SU-DHL-6 (cell line): ENCODE measurements at regions not wholly inside any gene's neighbourhood (a gene's known extent, or its start where the extent isn't known, plus 50 kb on each side); places are given as distances from the start of the nearest gene placed in this dataset.
"Not testable (repeated sequence)": the region's sequence is repeated elsewhere in the genome, so short reads cannot be mapped to it uniquely, and the experiment has no call there.

Experiments used
- H2AFZ ChIP-seq: fragments of 200-600 bp; sonication (generic); 2 replicates; pipeline ENCODE4 v1.6.1; 2014; ENCODE audit warnings: low read depth, mild to moderate bottlenecking, moderate library complexity, mixed read lengths, antibody characterized with exemption, low read length; ENCODE audit not compliant: severe bottlenecking
- H3F3A ChIP-seq: fragments of 200-600 bp; shearing (Covaris generic); 2 replicates; pipeline ENCODE4 v1.6.0; 2016; ENCODE audit warnings: antibody characterized with exemption, mild to moderate bottlenecking; ENCODE audit not compliant: insufficient read depth
- H3K27ac ChIP-seq: fragments of 200-600 bp; sonication (generic); 2 replicates; pipeline ENCODE4 v1.5.1; 2016; ENCODE audit warnings: low read depth, mild to moderate bottlenecking, low read length, moderate library complexity, mixed read lengths
- H3K27me3 ChIP-seq: fragments of 200-600 bp; sonication (generic), shearing (Covaris generic); 2 replicates; pipeline ENCODE4 v1.6.0; 2014; ENCODE audit warnings: mild to moderate bottlenecking, low read length
- H3K36me3 ChIP-seq: fragments of 200-600 bp; sonication (generic); 2 replicates; pipeline ENCODE4 v1.6.1; 2014; ENCODE audit warnings: mild to moderate bottlenecking, low read length, mixed read lengths
- H3K4me2 ChIP-seq: fragments of 300-600, 200-600 bp; shearing (Covaris generic), sonication (generic); 2 replicates; pipeline ENCODE4 v1.6.0; 2014; ENCODE audit warnings: low read length, low read depth, mild to moderate bottlenecking; ENCODE audit not compliant: poor library complexity, severe bottlenecking
- H3K4me3 ChIP-seq: fragments of 200-600 bp; sonication (generic); 2 replicates; pipeline ENCODE4 v1.5.1; 2014; ENCODE audit warnings: antibody characterized with exemption, low read length, mild to moderate bottlenecking, mixed read lengths; ENCODE audit not compliant: insufficient read depth, poor library complexity, severe bottlenecking
- H3K79me2 ChIP-seq: fragments of 200-600 bp; sonication (generic); 2 replicates; pipeline ENCODE4 v1.6.1; 2014; ENCODE audit warnings: mild to moderate bottlenecking, low read length, moderate library complexity; ENCODE audit not compliant: insufficient read depth
- H3K9ac ChIP-seq: fragments of 200-600 bp; sonication (generic); 2 replicates; pipeline ENCODE4 v1.7.0; 2014; ENCODE audit warnings: mild to moderate bottlenecking, low read length
- H3K9me2 ChIP-seq: fragments of 200-600 bp; sonication (generic); replicated peaks from 2 replicates; pipeline ENCODE4 v1.6.1; 2014; ENCODE audit warnings: low read length; ENCODE audit not compliant: insufficient read depth
- H3K9me3 ChIP-seq: fragments of 200-600 bp; sonication (generic); 2 replicates; pipeline ENCODE4 v1.6.1; 2014; ENCODE audit warnings: low read length, mixed read lengths; ENCODE audit not compliant: insufficient read depth
- H4K20me1 ChIP-seq: fragments of 200-600 bp; sonication (generic); 2 replicates; pipeline ENCODE4 v1.6.1; 2014; ENCODE audit warnings: low read depth, mild to moderate bottlenecking, antibody characterized with exemption, low read length, moderate library complexity, mixed read lengths
- EZH2phosphoT487 ChIP-seq: fragments of 200-600 bp; sonication (generic), shearing (Covaris generic); conservative IDR thresholded peaks from 2 replicates; pipeline ENCODE4 v1.6.1; 2018; ENCODE audit warnings: mild to moderate bottlenecking, antibody characterized with exemption, low read length, moderate library complexity, mixed read lengths
- TF ChIP-seq, protein P1 (sequence below): fragments of 200-600 bp; sonication (generic); IDR thresholded peaks from one replicate; pipeline ENCODE4 v1.5.1; 2017; ENCODE audit warnings: antibody characterized with exemption, mild to moderate bottlenecking, low read length, moderate library complexity; ENCODE audit not compliant: insufficient read depth, poor library complexity, severe bottlenecking

DNA sequence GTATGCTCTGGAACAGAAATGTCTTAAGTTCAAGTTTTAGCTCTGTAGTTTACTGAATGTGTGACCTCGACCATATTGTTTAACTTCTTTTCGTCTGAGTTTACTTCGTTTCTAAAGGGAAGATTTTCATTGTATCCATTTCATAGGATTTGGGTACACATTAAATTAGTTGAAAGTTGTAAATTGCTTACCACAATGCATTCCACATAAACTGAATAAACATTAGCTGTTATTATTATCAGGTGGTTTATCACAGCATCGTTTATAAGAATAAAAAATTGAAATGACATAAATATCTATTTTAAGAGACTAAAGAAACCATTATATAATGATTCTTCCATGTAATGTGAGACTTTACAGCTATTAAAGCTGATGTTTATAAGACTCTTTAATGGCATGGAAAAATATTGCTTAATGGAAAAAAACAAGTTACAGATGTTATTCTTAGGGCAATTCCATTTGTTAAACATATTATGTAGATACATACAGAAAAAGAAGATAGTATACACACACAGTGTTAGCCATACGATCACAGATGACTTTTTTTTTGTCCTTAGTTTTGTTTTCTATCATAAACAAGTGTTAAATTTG is 342.3 kb upstream of the SGO1 start:
- TF ChIP-seq EZH2phosphoT487: no peak
- TF ChIP-seq, protein P1, sequence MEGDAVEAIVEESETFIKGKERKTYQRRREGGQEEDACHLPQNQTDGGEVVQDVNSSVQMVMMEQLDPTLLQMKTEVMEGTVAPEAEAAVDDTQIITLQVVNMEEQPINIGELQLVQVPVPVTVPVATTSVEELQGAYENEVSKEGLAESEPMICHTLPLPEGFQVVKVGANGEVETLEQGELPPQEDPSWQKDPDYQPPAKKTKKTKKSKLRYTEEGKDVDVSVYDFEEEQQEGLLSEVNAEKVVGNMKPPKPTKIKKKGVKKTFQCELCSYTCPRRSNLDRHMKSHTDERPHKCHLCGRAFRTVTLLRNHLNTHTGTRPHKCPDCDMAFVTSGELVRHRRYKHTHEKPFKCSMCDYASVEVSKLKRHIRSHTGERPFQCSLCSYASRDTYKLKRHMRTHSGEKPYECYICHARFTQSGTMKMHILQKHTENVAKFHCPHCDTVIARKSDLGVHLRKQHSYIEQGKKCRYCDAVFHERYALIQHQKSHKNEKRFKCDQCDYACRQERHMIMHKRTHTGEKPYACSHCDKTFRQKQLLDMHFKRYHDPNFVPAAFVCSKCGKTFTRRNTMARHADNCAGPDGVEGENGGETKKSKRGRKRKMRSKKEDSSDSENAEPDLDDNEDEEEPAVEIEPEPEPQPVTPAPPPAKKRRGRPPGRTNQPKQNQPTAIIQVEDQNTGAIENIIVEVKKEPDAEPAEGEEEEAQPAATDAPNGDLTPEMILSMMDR: no peak
- Histone ChIP-seq H2AFZ (no peak overlapping the region), H3K9ac (no peak overlapping the region), H3K9me2 (no peaks in the 10 kb centered on the region), H3K27ac (no peak overlapping the region), H3F3A (no peaks in the 10 kb centered on the region), H3K27me3 (no peaks in the 10 kb centered on the region), H3K4me2 (no peak overlapping the region), H3K4me3 (no peak overlapping the region), H3K79me2 (no peaks in the 10 kb centered on the region), H3K36me3 (no peaks in the 10 kb centered on the region), H4K20me1 (no peaks in the 10 kb centered on the region), H3K9me3 (no peaks in the 10 kb centered on the region)

DNA sequence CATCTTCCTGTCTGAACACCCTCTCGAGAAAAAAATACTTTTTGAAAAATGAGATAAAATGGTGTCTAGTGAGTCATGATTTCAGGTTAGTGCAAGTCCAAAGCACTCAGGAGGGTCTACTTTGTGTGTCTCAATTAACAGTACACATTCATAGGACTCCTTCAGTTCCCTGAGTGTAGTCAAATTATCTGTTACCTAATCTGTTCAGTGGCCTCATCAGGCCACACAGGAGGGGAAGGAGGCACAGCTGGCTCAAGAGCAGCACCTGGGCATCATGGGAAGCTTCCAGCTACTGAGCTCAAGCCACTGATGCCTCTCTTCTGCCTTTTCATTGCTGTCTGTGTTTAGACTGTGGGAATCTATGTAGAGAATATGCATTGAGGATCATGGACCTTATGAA is 341.4 kb upstream of the SGO1 start:
- Histone ChIP-seq H3K4me2 (no peak overlapping the region), H3K36me3 (no peaks in the 10 kb centered on the region), H2AFZ (no peak overlapping the region), H3K9me3 (no peaks in the 10 kb centered on the region), H3K27me3 (no peaks in the 10 kb centered on the region), H3K79me2 (no peaks in the 10 kb centered on the region), H3K27ac (no peak overlapping the region), H3K4me3 (no peak overlapping the region), H3F3A (no peaks in the 10 kb centered on the region), H3K9ac (no peak overlapping the region), H4K20me1 (no peaks in the 10 kb centered on the region), H3K9me2 (no peaks in the 10 kb centered on the region)
- no peak for TF ChIP-seq EZH2phosphoT487

DNA sequence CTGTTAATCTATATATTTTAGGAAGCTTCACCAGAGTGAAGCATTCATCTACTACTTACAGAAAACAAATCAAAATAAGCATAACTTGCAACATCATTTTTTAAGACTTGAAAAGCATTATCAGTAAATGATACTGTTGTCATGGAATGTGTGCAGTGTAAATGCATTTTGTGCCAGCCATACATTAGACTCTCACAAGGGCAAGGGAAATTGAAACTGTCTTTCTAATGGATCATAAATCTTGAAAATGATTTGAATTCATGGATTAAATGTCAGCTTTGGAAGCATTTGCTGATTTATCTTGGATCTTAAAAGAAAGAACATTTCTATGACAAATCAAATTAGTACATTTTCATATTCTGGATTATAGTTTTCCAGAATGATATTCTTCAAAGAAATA is 338.3 kb upstream of the SGO1 start:
- TF ChIP-seq, protein P1: no peak
- no peak for TF ChIP-seq EZH2phosphoT487
- no peaks in the 10 kb centered on the region for H4K20me1 ChIP-seq
- H3K9me3 ChIP-seq: no peaks in the 10 kb centered on the region
- no peak overlapping the region for H3K4me3 ChIP-seq
- H3K4me2 ChIP-seq: no peak overlapping the region
- H3K27ac ChIP-seq: no peak overlapping the region
- H2AFZ ChIP-seq: no peak overlapping the region
- H3K9ac ChIP-seq: no peak overlapping the region
- H3F3A ChIP-seq: no peaks in the 10 kb centered on the region
- H3K9me2 ChIP-seq: no peaks in the 10 kb centered on the region
- no peaks in the 10 kb centered on the region for H3K27me3 ChIP-seq
- no peaks in the 10 kb centered on the region for H3K36me3 ChIP-seq
- H3K79me2 ChIP-seq: no peaks in the 10 kb centered on the region

DNA sequence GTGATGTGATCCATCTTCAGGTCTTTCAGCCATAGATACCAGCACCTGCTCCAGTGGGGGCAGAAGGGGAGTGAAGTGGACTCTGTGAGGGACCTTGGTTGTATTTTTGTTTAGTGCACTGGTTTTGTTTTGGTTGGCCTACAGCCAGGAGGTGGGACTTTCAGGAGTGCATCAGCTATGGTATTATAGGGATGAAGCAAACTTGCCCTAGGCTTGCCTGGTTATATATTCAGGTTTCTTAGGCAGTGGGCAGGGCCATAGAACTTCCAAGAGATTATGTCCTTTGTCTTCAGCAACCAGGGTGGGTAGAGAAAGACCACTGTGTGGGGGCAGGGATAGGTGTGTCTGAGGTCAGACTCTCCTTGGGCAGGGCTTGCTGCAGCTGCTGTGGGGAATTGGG is 337.3 kb upstream of the SGO1 start:
- no peak overlapping the region for H3K4me2 ChIP-seq
- H3K9ac ChIP-seq: no peak overlapping the region

DNA sequence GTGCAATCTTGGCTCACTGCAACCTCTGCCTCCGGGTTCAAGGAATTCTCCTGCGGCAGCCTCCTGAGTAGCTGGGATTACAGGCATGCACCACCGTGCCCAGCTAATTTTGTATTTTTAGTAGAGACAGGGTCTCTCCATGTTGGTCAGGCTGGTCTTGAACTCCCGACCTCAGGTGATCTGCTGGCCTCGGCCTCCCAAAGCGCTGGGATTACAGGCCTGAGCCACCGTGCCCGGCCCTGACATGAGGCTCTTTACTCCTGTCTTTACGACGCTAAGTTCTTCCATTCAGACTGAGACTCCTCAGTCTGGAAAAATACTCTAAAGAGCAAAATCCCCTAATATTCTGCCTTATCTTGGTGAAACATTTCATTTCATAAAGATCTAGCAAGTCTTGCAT is 331.3 kb upstream of the SGO1 start:
- not testable (repeated sequence) for H3K27ac ChIP-seq, H3K9ac ChIP-seq, H3K9me2 ChIP-seq, H3K9me3 ChIP-seq, H3K36me3 ChIP-seq, H3K4me3 ChIP-seq, H3K4me2 ChIP-seq, H4K20me1 ChIP-seq, H3K79me2 ChIP-seq, H3K27me3 ChIP-seq, H2AFZ ChIP-seq, H3F3A ChIP-seq

More for the DNA sequence above, 337.3 kb upstream of the SGO1 start:
- no peak overlapping the region for H3K4me3 ChIP-seq
- H2AFZ ChIP-seq: no peak overlapping the region
- H3K9me3 ChIP-seq: no peaks in the 10 kb centered on the region
- no peaks in the 10 kb centered on the region for H3K79me2 ChIP-seq
- H3K27ac ChIP-seq: no peak overlapping the region
- no peaks in the 10 kb centered on the region for H3F3A ChIP-seq
- no peaks in the 10 kb centered on the region for H3K9me2 ChIP-seq
- no peaks in the 10 kb centered on the region for H4K20me1 ChIP-seq
- no peaks in the 10 kb centered on the region for H3K36me3 ChIP-seq
- TF ChIP-seq EZH2phosphoT487: no peak
- TF ChIP-seq, protein P1: no peak
- H3K27me3 ChIP-seq: no peaks in the 10 kb centered on the region
